ENCODE measurements at regions not wholly inside any gene's neighbourhood (a gene's known extent, or its start where the extent isn't known, plus 50 kb on each side); places are given as distances from the start of the nearest gene placed in this dataset.
"Not testable (repeated sequence)": the region's sequence is repeated elsewhere in the genome, so short reads cannot be mapped to it uniquely, and the experiment has no call there.

DNA sequence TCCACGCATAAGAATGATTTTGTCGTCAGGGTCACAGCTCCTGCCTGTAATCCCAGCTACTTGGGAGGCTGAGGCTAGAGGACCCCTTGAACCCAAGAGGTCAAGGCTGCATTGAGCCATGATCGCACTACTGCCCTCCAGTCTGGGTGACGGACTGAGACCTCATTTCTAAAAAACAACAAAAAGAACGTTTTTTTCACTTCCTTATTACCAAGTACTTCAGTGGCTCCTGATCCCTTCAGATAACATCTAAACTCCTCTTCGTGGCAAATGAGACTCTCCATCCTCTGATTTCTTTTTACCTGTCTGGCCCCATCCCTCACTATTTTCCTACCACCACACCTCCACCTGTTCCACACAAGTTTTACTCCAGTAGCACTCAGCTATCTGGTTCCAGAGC is 105.4 kb upstream of the TLK1 start:
- no peak for DNase-seq (ENCODE audit: low read depth in 2 of 2)

- DNase-seq (ENCODE audit: low read depth in 2 of 2): not testable (repeated sequence)
Observed at GRCh38 chr2:171261529-171261928, 100.8 kb upstream of the TLK1 start.

GRCh38 chr2:171260471-171261424 is 100.1 kb upstream of the TLK1 start:
- no peak for DNase-seq (ENCODE audit: low read depth in 2 of 2)

GRCh38 chr2:171254666-171255065 is 94.0 kb upstream of the TLK1 start:
- no peak for DNase-seq (ENCODE audit: low read depth in 2 of 2)

- DNase-seq (ENCODE audit: low read depth in 2 of 2): no peak
Observed at GRCh38 chr2:171253900-171254650, 93.4 kb upstream of the TLK1 start.

DNA sequence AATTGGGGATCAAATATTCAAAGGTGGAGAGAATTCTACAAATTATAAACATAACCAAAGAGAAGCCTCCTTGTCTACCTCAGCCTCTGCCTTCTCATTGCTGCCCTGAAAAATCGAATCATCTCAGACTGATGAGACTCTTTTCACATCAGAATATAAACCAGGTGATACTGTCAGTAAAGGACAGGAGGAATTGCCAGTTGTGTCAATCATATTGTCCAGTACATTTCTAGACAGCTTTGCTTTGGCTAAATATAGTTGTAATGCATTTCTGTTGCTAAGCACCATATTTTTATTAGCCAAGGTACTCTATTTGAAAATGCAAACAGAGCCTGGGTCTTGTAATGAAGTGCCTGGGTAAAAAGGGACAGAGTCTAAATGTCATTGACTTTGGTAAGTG is 92.6 kb upstream of the TLK1 start:
- DNase-seq (ENCODE audit: low read depth in 2 of 2): no peak

- no peak for DNase-seq (ENCODE audit: low read depth in 2 of 2)
Observed at GRCh38 chr2:171249689-171250088, 89.0 kb upstream of the TLK1 start.

DNA sequence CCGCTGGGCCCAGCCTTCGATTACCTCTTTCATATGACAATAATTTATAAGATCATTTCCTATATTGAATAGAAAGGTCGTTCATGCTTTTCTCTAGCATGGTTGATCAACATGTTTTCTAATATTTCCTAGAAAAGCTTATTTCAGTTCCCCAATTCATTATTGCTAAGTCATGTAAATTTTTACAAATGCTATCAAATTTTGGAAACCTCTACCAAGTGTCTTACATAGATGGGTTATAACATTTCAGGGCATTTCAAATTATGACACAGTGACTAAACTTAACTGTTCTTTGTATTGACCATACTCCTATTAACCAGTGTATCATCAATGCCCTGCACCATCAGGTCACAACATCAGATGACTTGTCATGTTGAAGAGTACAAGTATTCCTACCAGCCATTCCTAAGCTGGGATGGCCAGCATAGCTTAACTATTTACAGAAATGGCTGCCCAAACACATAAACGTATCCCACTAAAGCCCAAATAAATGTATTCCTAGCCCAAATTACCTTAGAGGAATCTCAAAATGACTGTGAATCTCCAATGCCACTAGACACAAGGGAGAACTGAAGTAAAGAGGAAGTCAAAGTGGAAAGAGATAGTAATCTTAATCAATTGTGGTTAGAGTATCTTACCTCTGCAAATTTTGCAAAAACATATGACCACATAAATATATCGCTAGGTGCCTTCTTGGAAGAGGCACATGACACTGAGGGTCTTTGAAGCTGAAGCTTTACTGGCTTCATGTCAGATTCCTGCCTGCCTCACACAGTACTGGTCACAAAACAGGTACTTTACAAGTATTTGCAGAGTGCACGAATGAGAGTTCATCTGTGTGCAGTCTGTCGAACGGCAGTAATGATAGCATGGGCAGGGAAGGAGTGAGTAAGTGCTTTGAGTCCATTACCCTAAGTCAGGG is 87.3 kb upstream of the TLK1 start:
- DNase-seq (ENCODE audit: low read depth in 2 of 2): no peak

GRCh38 chr2:171244970-171245782 is 84.5 kb upstream of the TLK1 start:
- DNase-seq (ENCODE audit: low read depth in 2 of 2): no peak

DNA sequence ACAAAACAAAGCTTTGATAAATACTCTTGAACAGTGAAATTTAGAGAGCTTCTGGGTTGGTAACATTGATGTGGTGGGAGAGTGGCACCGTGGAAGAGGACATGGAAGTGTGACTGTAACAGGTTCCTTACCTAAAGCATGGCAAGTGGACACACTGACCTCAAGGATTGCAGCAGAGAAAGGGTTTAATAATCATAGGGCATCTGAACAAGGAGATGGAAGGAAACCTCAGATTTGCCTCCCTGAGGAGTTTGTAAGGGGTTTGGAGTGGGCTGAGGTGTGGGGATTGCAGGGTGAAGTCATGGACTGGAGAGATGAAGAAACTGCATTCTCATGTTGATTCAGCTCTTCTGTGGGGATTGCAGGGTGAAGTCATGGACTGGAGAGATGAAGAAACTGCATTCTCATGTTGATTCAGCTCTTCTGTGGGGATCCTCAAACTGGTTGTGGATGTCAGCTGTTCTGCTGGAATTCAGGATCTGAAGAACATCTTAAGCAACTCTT is 83.8 kb upstream of the TLK1 start:
- no peak for DNase-seq (ENCODE audit: low read depth in 2 of 2)

DNA sequence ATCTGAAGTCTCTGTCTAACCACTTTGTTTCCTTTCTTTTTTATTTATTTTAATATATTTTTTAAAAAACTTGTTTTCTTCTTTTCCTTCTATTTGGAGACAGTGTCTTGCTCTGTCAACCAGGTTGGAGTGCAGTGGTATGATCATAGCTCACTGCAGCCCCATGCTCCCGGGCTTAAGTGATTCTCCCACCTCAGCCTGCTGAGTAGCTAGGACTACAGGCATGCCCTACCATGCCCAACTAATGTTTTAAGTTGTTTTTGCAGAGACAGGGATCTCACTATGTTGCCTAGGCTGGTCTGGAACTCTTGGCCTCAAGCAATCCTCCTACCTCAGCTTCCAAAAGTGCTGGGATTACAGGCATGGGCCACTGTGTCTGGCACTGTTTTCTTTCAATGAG is 81.1 kb upstream of the TLK1 start:
- DNase-seq (ENCODE audit: low read depth in 2 of 2): no peak

- no peak for DNase-seq (ENCODE audit: low read depth in 2 of 2)
Observed at GRCh38 chr2:171238946-171239345, 78.3 kb upstream of the TLK1 start.

GRCh38 chr2:171237751-171238505 is 77.2 kb upstream of the TLK1 start:
- DNase-seq (ENCODE audit: low read depth in 2 of 2): no peak

GRCh38 chr2:171235262-171235881 is 74.7 kb upstream of the TLK1 start:
- DNase-seq (ENCODE audit: low read depth in 2 of 2): no peak

GRCh38 chr2:171230176-171230575 is 69.5 kb upstream of the TLK1 start:
- DNase-seq (ENCODE audit: low read depth in 2 of 2): no peak

GRCh38 chr2:171228826-171229225 is 68.1 kb upstream of the TLK1 start:
- no peak for DNase-seq (ENCODE audit: low read depth in 2 of 2)

GRCh38 chr2:171227066-171227782 is 66.5 kb upstream of the TLK1 start:
- DNase-seq (ENCODE audit: low read depth in 2 of 2): no peak

GRCh38 chr2:171226461-171226860 is 65.8 kb upstream of the TLK1 start:
- DNase-seq (ENCODE audit: low read depth in 2 of 2): no peak

GRCh38 chr2:171225989-171226388 is 65.3 kb upstream of the TLK1 start:
- DNase-seq (ENCODE audit: low read depth in 2 of 2): no peak
